Mesendoderm (in vitro differentiated cells): ENCODE measurements at regions not wholly inside any gene's neighbourhood (a gene's known extent, or its start where the extent isn't known, plus 50 kb on each side); places are given as distances from the start of the nearest gene placed in this dataset.

Experiments
- DNase-seq: peaks from one replicate; pipeline ENCODE4 v3.0.0; 2013
- H2AK5ac ChIP-seq: 2 replicates; pipeline ENCODE4 v1.6.1; 2013; ENCODE audit warnings: low read length, inconsistent platforms
- H2BK120ac ChIP-seq: 2 replicates; pipeline ENCODE4 v1.6.1; 2013; ENCODE audit warnings: low read depth, mild to moderate bottlenecking, low read length, moderate library complexity, mixed read lengths
- H2BK15ac ChIP-seq: replicated peaks from 2 replicates; pipeline ENCODE4 v1.6.1; 2013; ENCODE audit warnings: low read depth, mild to moderate bottlenecking, moderate library complexity
- H2BK5ac ChIP-seq: 2 replicates; pipeline ENCODE4 v1.6.1; 2013; ENCODE audit warnings: low read length, inconsistent platforms
- H3K18ac ChIP-seq: 2 replicates; pipeline ENCODE4 v1.6.1; 2013; ENCODE audit warnings: mild to moderate bottlenecking, low read length, mixed read lengths
- H3K23ac ChIP-seq: one replicate; pipeline ENCODE4 v1.6.1; 2013; ENCODE audit warnings: low read length
- H3K27ac ChIP-seq: 2 replicates; pipeline ENCODE4 v1.5.1; 2013; ENCODE audit warnings: low read depth, mild to moderate bottlenecking, inconsistent platforms, low read length, moderate library complexity
- H3K27me3 ChIP-seq: 2 replicates; pipeline ENCODE4 v1.6.1; 2013; ENCODE audit warnings: low read length, control low read depth, mild to moderate bottlenecking, inconsistent platforms; ENCODE audit not compliant: insufficient read depth, poor library complexity
- H3K36me3 ChIP-seq: 2 replicates; pipeline ENCODE4 v1.6.1; 2013; ENCODE audit warnings: low read length, inconsistent platforms; ENCODE audit not compliant: control insufficient read depth, insufficient read depth
- H3K4ac ChIP-seq: one replicate; pipeline ENCODE4 v1.6.1; 2013; ENCODE audit warnings: low read depth, mild to moderate bottlenecking, low read length, moderate library complexity
- H3K4me1 ChIP-seq: 2 replicates; pipeline ENCODE4 v1.6.1; 2013; ENCODE audit warnings: low read depth, low read length, inconsistent platforms; ENCODE audit not compliant: control insufficient read depth
- H3K4me2 ChIP-seq: 2 replicates; pipeline ENCODE4 v1.6.1; 2013; ENCODE audit warnings: low read length
- H3K4me3 ChIP-seq: 2 replicates; pipeline ENCODE4 v1.5.1; 2013; ENCODE audit warnings: mild to moderate bottlenecking, low read length
- H3K56ac ChIP-seq: one replicate; pipeline ENCODE4 v1.6.1; 2013; ENCODE audit warnings: low read length
- H3K79me1 ChIP-seq: 2 replicates; pipeline ENCODE4 v1.6.1; 2013; ENCODE audit warnings: low read length, inconsistent platforms
- H3K79me2 ChIP-seq: 2 replicates; pipeline ENCODE4 v1.6.1; 2013; ENCODE audit warnings: mild to moderate bottlenecking, low read length; ENCODE audit not compliant: control insufficient read depth, insufficient read depth
- H3K9ac ChIP-seq: 2 replicates; pipeline ENCODE4 v1.6.1; 2013; ENCODE audit warnings: low read length, inconsistent platforms
- H4K5ac ChIP-seq: one replicate; pipeline ENCODE4 v1.6.1; 2013; ENCODE audit warnings: low read length
- H4K8ac ChIP-seq: one replicate; pipeline ENCODE4 v1.6.1; 2013; ENCODE audit warnings: low read depth, mild to moderate bottlenecking, control low read depth, low read length, moderate library complexity
- WGBS: extraction: QIAGEN DNeasy Blood & Tissue Kit; methylation state at CpG from one replicate; pipeline ENCODE4 v1.1.7; 2013; ENCODE audit warnings: low lambda C conversion rate, missing lambda C conversion rate; ENCODE audit not compliant: insufficient coverage; ENCODE audit errors: extremely low coverage; 5-methylcytosine and 5-hydroxymethylcytosine counted together

- no peak overlapping the region for H3K4me2 ChIP-seq
- WGBS = no CpG with 5 or more reads among the region's 1 CpG
- no peak overlapping the region for H3K4ac ChIP-seq
- no peak overlapping the region for H4K8ac ChIP-seq
- H3K4me3 ChIP-seq = no peak overlapping the region
- no peak overlapping the region for H3K27ac ChIP-seq
- no peak overlapping the region for H2AK5ac ChIP-seq
- H3K4me1 ChIP-seq = no peaks in the 10 kb centered on the region
- H3K23ac ChIP-seq = no peak overlapping the region
- no peak overlapping the region for H2BK15ac ChIP-seq
- no peak overlapping the region for H3K56ac ChIP-seq
- H3K36me3 ChIP-seq = no peaks in the 10 kb centered on the region
- no peak overlapping the region for H3K9ac ChIP-seq
- H2BK120ac ChIP-seq = no peak overlapping the region
- H3K27me3 ChIP-seq = no peaks in the 10 kb centered on the region
- no peak overlapping the region for H2BK5ac ChIP-seq
- no peaks in the 10 kb centered on the region for H3K79me1 ChIP-seq
- no peak overlapping the region for H3K18ac ChIP-seq
- no peak overlapping the region for H4K5ac ChIP-seq
- H3K79me2 ChIP-seq = no peaks in the 10 kb centered on the region
- no peak for DNase-seq
Measured at GRCh38 chr4:12787261-12787660, 696.9 kb downstream of the RAB28 start.

- Histone ChIP-seq H3K27me3 (no peaks in the 10 kb centered on the region), H3K4me1 (no peaks in the 10 kb centered on the region), H3K4me2 (no peak overlapping the region), H3K4ac (no peak overlapping the region), H2BK120ac (no peak overlapping the region), H3K56ac (no peak overlapping the region), H2BK15ac (no peak overlapping the region), H3K18ac (no peak overlapping the region), H3K36me3 (no peaks in the 10 kb centered on the region), H4K5ac (no peak overlapping the region), H3K79me2 (no peaks in the 10 kb centered on the region), H2AK5ac (no peak overlapping the region), H4K8ac (no peak overlapping the region), H3K23ac (no peak overlapping the region), H3K4me3 (no peak overlapping the region), H3K9ac (no peak overlapping the region), H2BK5ac (no peak overlapping the region), H3K27ac (no peak overlapping the region), H3K79me1 (no peaks in the 10 kb centered on the region)
- WGBS = no CpG with 5 or more reads among the region's 4 CpGs
- DNase-seq = no peak
Measured at GRCh38 chr4:12778706-12779105, 705.4 kb downstream of the RAB28 start.

GRCh38 chr4:12778191-12778590, 705.9 kb downstream of the RAB28 start:
- Histone ChIP-seq H3K27me3 (no peaks in the 10 kb centered on the region), H3K18ac (no peak overlapping the region), H3K9ac (no peak overlapping the region), H3K4me2 (no peak overlapping the region), H3K79me2 (no peaks in the 10 kb centered on the region), H4K5ac (no peak overlapping the region), H3K36me3 (no peaks in the 10 kb centered on the region), H3K4ac (no peak overlapping the region), H3K23ac (no peak overlapping the region), H4K8ac (no peak overlapping the region), H2BK5ac (no peak overlapping the region), H3K27ac (no peak overlapping the region), H2AK5ac (no peak overlapping the region), H2BK15ac (no peak overlapping the region), H3K4me1 (no peaks in the 10 kb centered on the region), H3K4me3 (no peak overlapping the region), H3K56ac (no peak overlapping the region), H3K79me1 (no peaks in the 10 kb centered on the region), H2BK120ac (no peak overlapping the region)
- no CpG with 5 or more reads among the region's 5 CpGs for WGBS
- no peak for DNase-seq

- no peak overlapping the region for H3K56ac ChIP-seq
- H4K8ac ChIP-seq = no peak overlapping the region
- no CpG with 5 or more reads among the region's 2 CpGs for WGBS
- H3K9ac ChIP-seq = no peak overlapping the region
- H3K79me1 ChIP-seq = no peaks in the 10 kb centered on the region
- no peak overlapping the region for H3K4ac ChIP-seq
- no peaks in the 10 kb centered on the region for H3K36me3 ChIP-seq
- no peak overlapping the region for H3K23ac ChIP-seq
- H2BK120ac ChIP-seq = no peak overlapping the region
- no peak overlapping the region for H2BK15ac ChIP-seq
- no peak overlapping the region for H4K5ac ChIP-seq
- H2BK5ac ChIP-seq = no peak overlapping the region
- H3K79me2 ChIP-seq = no peaks in the 10 kb centered on the region
- no peak overlapping the region for H3K18ac ChIP-seq
- no peaks in the 10 kb centered on the region for H3K27me3 ChIP-seq
- no peak for DNase-seq
- no peak overlapping the region for H3K4me3 ChIP-seq
- no peak overlapping the region for H2AK5ac ChIP-seq
- no peaks in the 10 kb centered on the region for H3K4me1 ChIP-seq
- H3K27ac ChIP-seq = no peak overlapping the region
- no peak overlapping the region for H3K4me2 ChIP-seq
Measured at GRCh38 chr4:12770351-12770750, 713.8 kb downstream of the RAB28 start.

- H3K4me3 ChIP-seq = no peak overlapping the region
- no peaks in the 10 kb centered on the region for H3K4me1 ChIP-seq
- no peak overlapping the region for H3K4ac ChIP-seq
- no peaks in the 10 kb centered on the region for H3K36me3 ChIP-seq
- no peak overlapping the region for H2BK5ac ChIP-seq
- H2BK120ac ChIP-seq = no peak overlapping the region
- no peaks in the 10 kb centered on the region for H3K27me3 ChIP-seq
- H4K5ac ChIP-seq = no peak overlapping the region
- WGBS = no CpG with 5 or more reads among the region's 4 CpGs
- DNase-seq = no peak
- H3K23ac ChIP-seq = no peak overlapping the region
- no peaks in the 10 kb centered on the region for H3K79me1 ChIP-seq
- no peak overlapping the region for H2BK15ac ChIP-seq
- H3K56ac ChIP-seq = no peak overlapping the region
- H3K79me2 ChIP-seq = no peaks in the 10 kb centered on the region
- H3K18ac ChIP-seq = no peak overlapping the region
- no peak overlapping the region for H3K9ac ChIP-seq
- no peak overlapping the region for H2AK5ac ChIP-seq
- no peak overlapping the region for H4K8ac ChIP-seq
- no peak overlapping the region for H3K4me2 ChIP-seq
- no peak overlapping the region for H3K27ac ChIP-seq
Measured at GRCh38 chr4:12761694-12762093, 722.4 kb downstream of the RAB28 start.

GRCh38 chr4:12747154-12747553, 737.0 kb downstream of the RAB28 start:
- Histone ChIP-seq H2BK15ac (no peak overlapping the region), H3K4me1 (no peaks in the 10 kb centered on the region), H3K36me3 (no peaks in the 10 kb centered on the region), H3K79me2 (no peaks in the 10 kb centered on the region), H3K23ac (no peak overlapping the region), H3K4me2 (no peak overlapping the region), H4K8ac (no peak overlapping the region), H2BK120ac (no peak overlapping the region), H3K18ac (no peak overlapping the region), H3K27me3 (no peaks in the 10 kb centered on the region), H3K79me1 (no peaks in the 10 kb centered on the region), H3K27ac (no peak overlapping the region), H4K5ac (no peak overlapping the region), H3K56ac (no peak overlapping the region), H2BK5ac (no peak overlapping the region), H2AK5ac (no peak overlapping the region), H3K9ac (no peak overlapping the region), H3K4me3 (no peak overlapping the region), H3K4ac (no peak overlapping the region)
- no peak for DNase-seq
- WGBS = no CpG with 5 or more reads among the region's 5 CpGs
